ENCODE measurements at regions not wholly inside any gene's neighbourhood (a gene's known extent, or its start where the extent isn't known, plus 50 kb on each side); places are given as distances from the start of the nearest gene placed in this dataset.

GRCh38 chr3:30492322-30493192 is 113.8 kb upstream of the TGFBR2 start:
- POLR2A ChIA-PET, result interaction anchor here (0.6 kb wide), 1 partner anchor 14 kb away, joined by 7 read pairs; no protein-coding TSS in a partner anchor
- H3K36me3 ChIP-seq (ENCODE audit: control insufficient read depth, insufficient read depth, low read length), result no peaks in the 10 kb centered on the region
- no peaks in the 10 kb centered on the region for H3K27me3 ChIP-seq (ENCODE audit: control insufficient read depth, insufficient read depth, low read length)
- DNase-seq (ENCODE audit: low read depth), result no peak
- CTCF ChIA-PET, result interaction anchor here (0.7 to 1.3 kb wide), 2 partner anchors 18 to 166 kb away, joined by 3 read pairs; no protein-coding TSS in a partner anchor
- no peak overlapping the region for H3K4me3 ChIP-seq (ENCODE audit: low read depth, low read length)
- no peak for TF ChIP-seq CTCF (IDR thresholded peaks at IDR 0.05; ENCODE audit: insufficient read depth, low read depth, low read length)

- CTCF ChIA-PET, result no interaction called here
- Histone ChIP-seq H3K27me3 (ENCODE audit: control insufficient read depth, insufficient read depth, low read length) (no peaks in the 10 kb centered on the region), H3K4me3 (ENCODE audit: low read depth, low read length) (no peak overlapping the region), H3K36me3 (ENCODE audit: control insufficient read depth, insufficient read depth, low read length) (no peaks in the 10 kb centered on the region)
- POLR2A ChIA-PET, result no interaction called here
- no peak for TF ChIP-seq CTCF (IDR thresholded peaks at IDR 0.05; ENCODE audit: insufficient read depth, low read depth, low read length)
- DNase-seq (ENCODE audit: low read depth), result no peak
These were observed 112.5 kb upstream of the TGFBR2 start for GRCh38 chr3:30493911-30494311.

GRCh38 chr3:30495172-30496065 is 111.0 kb upstream of the TGFBR2 start:
- TF ChIP-seq CTCF (IDR thresholded peaks at IDR 0.05; ENCODE audit: insufficient read depth, low read depth, low read length), result no peak
- Histone ChIP-seq H3K27me3 (ENCODE audit: control insufficient read depth, insufficient read depth, low read length) (no peaks in the 10 kb centered on the region), H3K36me3 (ENCODE audit: control insufficient read depth, insufficient read depth, low read length) (no peaks in the 10 kb centered on the region), H3K4me3 (ENCODE audit: low read depth, low read length) (no peak overlapping the region)
- POLR2A ChIA-PET, result interaction anchor here (0.6 kb wide), 1 partner anchor 9 kb away, joined by 3 read pairs; no protein-coding TSS in a partner anchor
- CTCF ChIA-PET, result no interaction called here
- no peak for DNase-seq (ENCODE audit: low read depth)

- no peak for TF ChIP-seq CTCF (IDR thresholded peaks at IDR 0.05; ENCODE audit: insufficient read depth, low read depth, low read length)
- no peak for DNase-seq (ENCODE audit: low read depth)
- Histone ChIP-seq H3K27me3 (ENCODE audit: control insufficient read depth, insufficient read depth, low read length) (no peaks in the 10 kb centered on the region), H3K4me3 (ENCODE audit: low read depth, low read length) (no peak overlapping the region), H3K36me3 (ENCODE audit: control insufficient read depth, insufficient read depth, low read length) (no peaks in the 10 kb centered on the region)
- ChIA-PET CTCF (no interaction called here), POLR2A (no interaction called here)
These were observed 110.1 kb upstream of the TGFBR2 start for GRCh38 chr3:30496066-30496966.
